C4-2B (cell line): ENCODE measurements at regions not wholly inside any gene's neighbourhood (a gene's known extent, or its start where the extent isn't known, plus 50 kb on each side); places are given as distances from the start of the nearest gene placed in this dataset.
"Not testable (repeated sequence)": the region's sequence is repeated elsewhere in the genome, so short reads cannot be mapped to it uniquely, and the experiment has no call there.

ENCODE experiments used
- H3K27ac ChIP-seq: fragments of 450-650 bp; 2 replicates; pipeline ENCODE4 v1.5.1; 2017
- CTCF ChIP-seq: fragments of 450-650 bp; conservative IDR thresholded peaks from 2 replicates; pipeline ENCODE4 v1.5.1; 2017; ENCODE audit warnings: mild to moderate bottlenecking
- ZFX ChIP-seq: fragments of 450-650 bp; IDR thresholded peaks from 2 replicates; pipeline ENCODE4 v1.6.1; 2017

- TF ChIP-seq CTCF (no peak), ZFX (no peak)
- H3K27ac ChIP-seq = no peak overlapping the region
Observed at GRCh38 chr6:76495909-76496308, 423.4 kb upstream of the IMPG1 start.

GRCh38 chr6:76491376-76491775 is 418.9 kb upstream of the IMPG1 start:
- not testable (repeated sequence) for H3K27ac ChIP-seq

GRCh38 chr6:76490456-76490855 is 418.0 kb upstream of the IMPG1 start:
- no peak for TF ChIP-seq ZFX
- no peak for TF ChIP-seq CTCF
- H3K27ac ChIP-seq = no peak overlapping the region

- H3K27ac ChIP-seq = no peak overlapping the region
- no peak for TF ChIP-seq CTCF
- no peak for TF ChIP-seq ZFX
Observed at GRCh38 chr6:76481101-76481500, 408.6 kb upstream of the IMPG1 start.

- no peak overlapping the region for H3K27ac ChIP-seq
- TF ChIP-seq CTCF = no peak
- no peak for TF ChIP-seq ZFX
Observed at GRCh38 chr6:76472858-76473257, 400.4 kb upstream of the IMPG1 start.

GRCh38 chr6:76466286-76466685 is 393.8 kb upstream of the IMPG1 start:
- H3K27ac ChIP-seq = no peak overlapping the region
- TF ChIP-seq CTCF (no peak), ZFX (no peak)

GRCh38 chr6:76465410-76465809 is 392.9 kb upstream of the IMPG1 start:
- TF ChIP-seq CTCF (no peak), ZFX (no peak)
- H3K27ac ChIP-seq = no peak overlapping the region

- TF ChIP-seq ZFX = no peak
- TF ChIP-seq CTCF = no peak
- H3K27ac ChIP-seq = no peak overlapping the region
Observed at GRCh38 chr6:76453270-76453669, 380.8 kb upstream of the IMPG1 start.
